ENCODE measurements at regions not wholly inside any gene's neighbourhood (a gene's known extent, or its start where the extent isn't known, plus 50 kb on each side); places are given as distances from the start of the nearest gene placed in this dataset.
"Not testable (repeated sequence)": the region's sequence is repeated elsewhere in the genome, so short reads cannot be mapped to it uniquely, and the experiment has no call there.

GRCh38 chr5:18487928-18488480 lies 853.7 kb downstream of the TAF11L14 start:
- CTCF ChIA-PET, result no interaction called here

GRCh38 chr5:18489703-18490102 lies 855.4 kb downstream of the TAF11L14 start:
- POLR2A ChIA-PET, result no interaction called here
- CTCF ChIA-PET, result no interaction called here

More at GRCh38 chr5:18487928-18488480, 853.7 kb downstream of the TAF11L14 start:
- POLR2A ChIA-PET, result no interaction called here

GRCh38 chr5:18491349-18491748 lies 857.1 kb downstream of the TAF11L14 start:
- CTCF ChIA-PET, result no interaction called here

GRCh38 chr5:18495157-18495556 lies 860.9 kb downstream of the TAF11L14 start:
- CTCF ChIA-PET, result no interaction called here
- POLR2A ChIA-PET, result no interaction called here

More at GRCh38 chr5:18491349-18491748, 857.1 kb downstream of the TAF11L14 start:
- POLR2A ChIA-PET, result no interaction called here

- CTCF ChIA-PET, result no interaction called here
Measured at GRCh38 chr5:18496041-18496440, 861.8 kb downstream of the TAF11L14 start.

GRCh38 chr5:18497089-18497488 lies 862.8 kb downstream of the TAF11L14 start:
- ChIA-PET CTCF (no interaction called here), POLR2A (no interaction called here)

More at GRCh38 chr5:18496041-18496440, 861.8 kb downstream of the TAF11L14 start:
- POLR2A ChIA-PET, result no interaction called here

- ChIA-PET CTCF (no interaction called here), POLR2A (no interaction called here)
Measured at GRCh38 chr5:18503797-18504328, 869.6 kb downstream of the TAF11L14 start.

GRCh38 chr5:18507114-18507513 lies 872.9 kb downstream of the TAF11L14 start:
- CTCF ChIA-PET, result no interaction called here
- POLR2A ChIA-PET, result no interaction called here

- ChIA-PET CTCF (no interaction called here), POLR2A (no interaction called here)
Measured at GRCh38 chr5:18517641-18518380, 883.6 kb downstream of the TAF11L14 start.

GRCh38 chr5:18523380-18523779 lies 889.1 kb downstream of the TAF11L14 start:
- ChIA-PET POLR2A (no interaction called here), CTCF (no interaction called here)

GRCh38 chr5:18526792-18527405 lies 892.6 kb downstream of the TAF11L14 start:
- CTCF ChIA-PET, result no interaction called here
- POLR2A ChIA-PET, result no interaction called here

- POLR2A ChIA-PET, result no interaction called here
- CTCF ChIA-PET, result no interaction called here
Measured at GRCh38 chr5:18533137-18533536, 898.9 kb downstream of the TAF11L14 start.

- ChIA-PET POLR2A (no interaction called here), CTCF (no interaction called here)
Measured at GRCh38 chr5:18534119-18534518, 899.9 kb downstream of the TAF11L14 start.

GRCh38 chr5:18535753-18536152 lies 901.5 kb downstream of the TAF11L14 start:
- CTCF ChIA-PET, POLR2A ChIA-PET: not testable (repeated sequence)

- CTCF ChIA-PET, result no interaction called here
- POLR2A ChIA-PET, result no interaction called here
Measured at GRCh38 chr5:18544421-18544820, 910.2 kb downstream of the TAF11L14 start.

- POLR2A ChIA-PET, result no interaction called here
- CTCF ChIA-PET, result no interaction called here
Measured at GRCh38 chr5:18546591-18546990, 912.3 kb downstream of the TAF11L14 start.

GRCh38 chr5:18551716-18552115 lies 917.5 kb downstream of the TAF11L14 start:
- ChIA-PET POLR2A (no interaction called here), CTCF (no interaction called here)

- ChIA-PET CTCF (no interaction called here), POLR2A (no interaction called here)
Measured at GRCh38 chr5:18553269-18553668, 919.0 kb downstream of the TAF11L14 start.

- ChIA-PET CTCF (no interaction called here), POLR2A (no interaction called here)
Measured at GRCh38 chr5:18560602-18561001, 926.3 kb downstream of the TAF11L14 start.

GRCh38 chr5:18563853-18564252 lies 929.6 kb downstream of the TAF11L14 start:
- ChIA-PET CTCF (no interaction called here), POLR2A (no interaction called here)

- ChIA-PET CTCF (no interaction called here), POLR2A (no interaction called here)
Measured at GRCh38 chr5:18566671-18567070, 932.4 kb downstream of the TAF11L14 start.

- ChIA-PET POLR2A (no interaction called here), CTCF (no interaction called here)
Measured at GRCh38 chr5:18576586-18576985, 942.3 kb downstream of the TAF11L14 start.

All from activated CD8-positive, alpha-beta memory T cell treated with anti-CD3 and anti-CD28 coated beads for 36 hours (primary cell).